GM21576 (cell line): ENCODE measurements at regions not wholly inside any gene's neighbourhood (a gene's known extent, or its start where the extent isn't known, plus 50 kb on each side); places are given as distances from the start of the nearest gene placed in this dataset.

ENCODE experiments used
- ATAC-seq: cut with Tn5 transposase; IDR thresholded peaks from one replicate; pipeline ENCODE4 v1.9.1; 2021; ENCODE audit warnings: mild to moderate bottlenecking, moderate library complexity; ENCODE audit not compliant: unreplicated experiment

DNA sequence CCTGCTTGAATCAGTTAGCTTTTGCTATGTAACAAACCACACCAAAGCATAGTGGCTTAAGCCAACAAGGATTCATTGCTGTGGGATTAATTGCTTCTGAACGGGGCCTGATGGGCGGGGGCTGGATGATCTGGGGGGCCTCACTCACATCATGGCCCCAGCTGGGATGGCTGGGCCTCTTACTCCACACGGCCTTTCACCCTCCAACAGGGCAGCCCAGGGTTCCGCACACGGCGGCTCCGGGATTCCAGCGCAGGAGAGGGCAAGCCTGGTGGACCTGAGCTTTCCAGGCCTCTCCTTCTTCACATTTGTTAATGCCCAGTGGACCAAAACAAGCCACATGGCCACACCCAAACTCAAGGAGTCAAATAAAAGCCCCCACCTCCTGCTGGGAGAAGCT is 86.3 kb upstream of the PHLPP1 start:
- ATAC-seq: no peak

DNA sequence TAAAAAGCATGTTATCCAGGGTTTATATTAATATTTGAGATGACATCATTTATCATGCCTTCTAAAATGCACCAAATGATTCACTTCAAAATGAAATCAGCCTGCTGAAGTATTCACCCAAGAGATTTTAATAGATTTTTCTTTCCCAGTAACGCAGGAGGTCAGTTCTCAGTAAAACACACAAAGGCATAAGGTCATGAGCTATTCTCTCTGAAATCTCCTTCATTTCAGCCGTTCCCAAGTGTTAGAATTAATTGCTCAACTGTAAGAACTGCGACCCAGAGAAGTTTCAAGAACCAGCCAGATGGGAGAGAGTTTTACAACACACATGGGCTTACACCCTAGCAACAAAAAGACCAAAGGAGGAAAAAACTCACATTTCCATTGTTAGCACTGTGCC is 84.2 kb upstream of the PHLPP1 start:
- ATAC-seq: no peak

DNA sequence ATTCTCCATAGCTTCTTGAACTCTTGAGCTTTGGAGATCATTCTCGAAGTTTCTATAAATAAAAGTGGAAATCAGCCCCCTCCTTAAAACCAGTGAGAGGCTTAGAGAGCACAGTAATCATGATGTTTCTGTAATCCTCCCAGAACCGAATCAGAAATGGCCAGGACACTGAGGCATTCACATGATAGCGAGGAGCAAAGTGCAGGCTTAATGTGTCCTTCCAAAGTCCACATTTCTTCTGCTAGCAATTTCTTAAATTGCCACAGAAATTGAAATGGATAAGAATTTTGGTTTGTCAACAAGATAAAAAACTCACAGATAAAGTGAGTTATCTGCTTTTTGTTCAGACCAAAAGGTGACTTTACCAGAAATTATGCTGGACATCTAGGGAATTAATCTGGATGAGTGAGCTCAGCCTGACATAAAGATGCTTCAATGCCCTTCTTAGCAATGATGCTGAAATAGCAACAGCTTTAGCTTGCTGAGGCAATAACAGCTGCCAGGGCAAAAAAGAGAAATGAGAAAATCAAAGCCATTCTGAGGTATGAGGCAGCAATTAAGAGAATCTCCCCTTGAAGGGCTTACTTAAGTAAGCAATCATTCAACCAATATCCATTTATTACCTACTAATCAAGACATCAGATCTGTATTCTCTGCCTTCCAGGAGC is 82.4 kb upstream of the PHLPP1 start:
- ATAC-seq: no peak

DNA sequence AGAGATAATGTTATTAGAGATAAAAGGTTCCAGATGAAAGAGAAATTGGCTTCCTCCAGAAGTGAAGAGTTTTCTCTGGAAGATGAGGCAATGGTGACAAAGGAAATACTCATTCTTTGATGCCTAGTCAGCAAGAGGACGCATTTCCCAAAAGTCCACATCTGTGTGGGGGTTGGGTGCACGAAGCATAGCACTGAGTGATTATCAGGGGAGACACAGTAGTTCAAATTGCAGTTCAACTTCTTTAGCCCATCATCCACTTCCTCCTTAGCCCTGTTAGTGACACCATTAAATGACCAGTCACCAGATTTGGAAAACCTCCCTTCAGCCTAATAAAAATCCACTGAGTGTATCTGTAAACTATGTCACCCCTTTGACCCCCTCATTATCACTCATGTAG is 80.9 kb upstream of the PHLPP1 start:
- ATAC-seq: no peak

DNA sequence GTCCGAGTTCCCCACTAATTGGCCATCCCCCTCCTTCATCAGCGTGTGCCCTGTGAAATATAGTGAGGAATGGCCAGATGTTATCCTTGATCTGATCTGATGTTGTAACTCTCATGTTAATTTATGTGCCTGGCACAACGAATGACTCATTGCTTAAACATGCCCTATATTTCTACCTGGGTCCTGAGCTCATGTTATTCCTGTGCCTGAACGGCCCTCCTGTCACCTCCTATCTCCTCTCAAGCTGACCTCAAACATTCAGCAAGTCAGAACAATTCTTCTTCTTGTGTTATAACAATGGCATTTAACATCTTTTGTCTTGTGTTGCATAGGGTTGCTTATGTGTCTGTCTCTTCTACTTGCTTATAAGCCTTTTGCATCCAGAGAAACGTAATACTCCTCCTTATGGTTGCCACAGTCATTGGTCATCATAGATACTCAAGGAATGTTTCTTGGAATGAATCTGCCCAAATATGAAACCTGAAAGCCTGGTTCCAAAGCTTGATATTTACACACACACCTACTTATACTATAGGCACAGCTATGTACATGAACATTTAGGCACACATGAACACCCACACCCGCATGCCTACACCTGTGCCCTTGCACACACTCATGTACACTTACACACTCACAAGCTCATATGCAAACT is 80.2 kb upstream of the PHLPP1 start:
- no peak for ATAC-seq

DNA sequence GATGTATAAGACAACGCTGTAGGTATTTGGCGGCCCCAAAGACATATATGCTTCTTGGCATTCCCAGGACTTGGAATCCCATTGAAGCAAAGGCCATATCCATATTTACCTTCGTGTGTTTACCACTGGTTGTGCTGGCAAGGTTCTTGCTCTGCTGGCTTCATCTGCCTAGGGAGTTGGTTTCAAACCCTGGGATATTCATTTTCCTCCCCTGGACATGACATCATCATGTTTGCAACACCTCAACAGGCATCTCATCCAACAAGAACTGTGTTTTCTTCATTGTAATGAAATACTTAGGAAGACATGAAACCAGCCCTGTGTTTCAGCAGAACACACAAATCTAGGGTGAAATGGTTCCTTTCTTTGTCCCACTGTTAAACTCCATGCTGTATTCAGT is 77.9 kb upstream of the PHLPP1 start:
- ATAC-seq: no peak

DNA sequence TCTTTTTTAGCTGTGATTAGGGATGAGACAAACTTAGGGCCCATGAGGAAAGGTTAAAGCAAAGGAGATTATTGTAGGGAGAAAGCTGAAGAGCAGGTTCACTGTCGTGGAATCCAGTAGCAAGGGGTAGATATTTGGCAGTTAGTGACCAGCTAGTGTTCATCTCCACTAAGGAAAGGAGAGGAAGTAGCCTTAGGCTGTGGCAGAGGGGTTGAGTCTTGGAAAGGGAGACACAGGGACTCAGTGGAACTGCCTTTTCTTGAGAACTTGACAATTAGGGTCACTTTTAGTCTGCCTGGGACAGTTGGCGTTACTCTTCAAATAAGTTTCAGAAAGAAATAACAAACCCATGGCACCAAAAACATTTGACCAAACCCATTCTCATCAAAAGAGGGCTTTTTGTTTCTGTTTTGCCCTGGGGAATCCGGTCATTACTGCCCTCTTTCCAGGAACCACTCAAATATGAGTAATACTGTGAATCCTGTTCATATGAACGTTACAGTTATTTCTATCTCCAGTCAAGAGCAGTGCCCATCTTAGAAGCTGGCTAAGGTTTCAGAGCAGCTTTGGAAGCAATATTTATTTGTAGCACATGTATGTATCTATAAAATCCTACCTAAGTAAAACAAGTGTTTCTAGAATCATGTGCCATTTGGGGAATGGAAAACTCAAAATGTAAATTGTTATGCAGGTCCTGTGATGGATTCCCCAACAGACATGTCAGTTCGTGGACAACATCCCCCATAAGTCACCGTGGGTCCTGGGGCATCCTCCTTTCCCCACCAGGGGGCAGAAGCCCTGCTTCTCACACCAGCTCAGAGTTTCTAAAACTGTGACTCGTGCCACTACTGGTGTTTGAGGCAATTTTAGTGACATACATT is 77.3 kb upstream of the PHLPP1 start:
- peak; percentile 64 for ATAC-seq

DNA sequence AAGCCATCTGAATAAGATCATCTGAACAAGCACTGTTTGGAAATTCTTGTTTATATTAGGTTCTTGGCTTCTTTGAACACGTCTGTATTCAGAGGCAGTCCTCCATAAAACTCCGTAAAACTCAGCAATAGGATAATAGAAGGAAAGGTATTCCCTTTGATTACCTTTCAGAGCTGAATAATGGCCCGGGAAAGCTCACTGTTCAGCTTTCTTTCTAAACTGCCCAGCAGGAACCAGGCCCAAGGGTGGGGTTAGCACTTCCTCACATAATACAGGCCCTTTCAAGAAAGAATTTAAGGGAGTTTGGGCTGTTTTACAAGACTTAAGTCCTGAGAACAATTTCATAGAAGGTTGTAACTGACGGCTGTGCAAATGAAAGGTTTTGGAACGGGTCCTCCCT is 72.2 kb upstream of the PHLPP1 start:
- ATAC-seq: no peak

DNA sequence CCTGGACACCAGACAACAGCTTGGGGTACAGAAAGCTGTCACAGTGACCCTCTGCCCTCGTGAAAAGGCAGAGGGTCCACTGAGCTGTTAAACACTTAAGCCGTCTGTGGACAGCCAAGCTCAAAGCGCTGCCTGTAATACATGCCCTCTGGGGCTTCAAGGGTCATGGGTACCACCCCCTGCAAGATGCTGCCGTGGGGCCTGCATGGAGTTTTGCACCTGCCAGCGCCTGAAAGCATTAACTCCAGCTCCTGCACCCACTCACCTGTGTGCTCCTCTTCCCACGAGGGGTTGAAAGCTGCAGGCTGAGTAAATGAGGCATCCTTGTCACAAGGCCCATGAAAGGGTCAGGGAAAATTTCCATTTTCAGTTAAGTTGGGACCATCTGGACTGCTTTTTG is 70.6 kb upstream of the PHLPP1 start:
- no peak for ATAC-seq

DNA sequence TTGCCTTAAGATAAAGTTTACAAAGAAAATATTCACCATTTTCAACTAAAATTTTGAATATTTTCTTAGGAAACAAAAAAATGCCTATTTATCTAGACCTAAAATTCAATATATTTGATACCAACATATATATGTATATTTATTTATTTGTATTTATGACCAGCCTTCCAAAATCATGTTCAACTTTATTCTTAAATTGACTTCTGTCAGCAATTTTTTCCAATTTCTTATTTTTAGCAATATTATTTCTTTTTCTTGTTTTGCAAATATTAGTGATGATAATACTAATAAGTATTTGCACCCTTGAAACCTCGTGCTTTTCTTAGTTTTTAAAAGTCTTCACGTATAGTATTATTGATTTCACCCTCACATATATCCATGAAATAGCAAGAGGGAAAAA is 68.2 kb upstream of the PHLPP1 start:
- ATAC-seq: no peak

DNA sequence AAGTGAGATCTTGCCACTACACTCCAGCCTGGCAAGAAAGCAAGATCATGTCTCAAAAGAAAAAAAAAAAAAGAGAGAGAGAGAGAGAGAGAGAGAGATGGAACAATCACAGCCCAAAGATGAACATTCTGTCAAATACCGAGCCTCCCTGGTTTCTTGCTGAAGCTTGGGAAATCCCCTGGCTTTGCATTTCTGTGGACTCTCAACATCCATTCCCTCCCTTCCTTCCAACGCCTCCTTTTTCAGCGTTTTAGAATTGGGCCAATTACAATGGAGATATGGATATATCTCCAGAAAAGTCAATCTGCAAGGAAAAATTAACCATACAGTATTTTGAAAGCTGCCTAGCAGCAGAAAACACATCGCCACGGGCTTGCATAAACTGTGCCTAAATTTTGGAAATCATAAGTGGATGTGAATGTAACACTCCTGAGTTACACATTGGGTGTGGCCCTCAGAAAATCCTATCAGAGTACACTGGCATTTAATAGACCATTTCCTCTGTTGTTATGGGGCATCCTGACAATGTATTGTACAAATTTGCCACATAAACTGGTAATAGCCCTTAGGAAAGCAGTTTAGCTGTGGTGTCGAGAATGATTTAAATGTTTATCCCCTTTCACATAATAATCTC is 67.2 kb upstream of the PHLPP1 start:
- ATAC-seq: no peak

DNA sequence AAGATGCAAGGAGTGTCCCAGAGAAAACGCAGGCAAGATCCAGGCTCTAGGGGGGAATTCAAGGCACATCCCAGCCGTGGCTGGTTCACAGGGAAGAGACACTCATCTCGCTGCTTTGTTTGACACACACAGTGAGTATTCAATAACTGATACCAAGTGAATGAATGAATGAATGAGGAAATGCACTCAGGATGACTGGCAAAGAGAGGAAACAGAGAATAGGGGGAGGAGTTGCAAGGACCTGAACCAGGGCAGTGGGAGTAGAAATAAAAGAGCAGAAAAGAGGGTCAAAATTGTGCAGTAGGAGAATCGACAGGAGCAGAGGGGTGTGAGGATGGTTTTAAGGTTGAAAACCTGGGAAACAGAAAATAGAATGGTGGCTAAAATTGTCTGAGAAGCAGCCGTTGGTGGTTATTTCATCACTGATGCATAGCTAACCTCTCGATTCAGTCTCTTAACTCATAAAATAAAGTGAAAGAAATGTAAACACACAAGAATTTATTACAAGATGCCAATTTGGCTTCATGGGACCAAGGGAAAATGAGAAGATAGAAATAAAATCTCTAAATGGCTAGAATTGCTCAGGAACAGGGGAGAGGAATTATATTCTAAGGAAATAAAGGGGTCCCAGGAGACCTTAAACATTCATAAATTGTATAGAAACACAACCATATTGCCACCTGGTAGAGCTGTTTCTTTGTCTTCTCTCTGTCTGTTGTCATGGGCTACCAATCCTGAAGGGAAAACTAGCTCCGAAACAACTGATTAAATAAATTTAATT is 63.9 kb upstream of the PHLPP1 start:
- peak; percentile 44 for ATAC-seq

DNA sequence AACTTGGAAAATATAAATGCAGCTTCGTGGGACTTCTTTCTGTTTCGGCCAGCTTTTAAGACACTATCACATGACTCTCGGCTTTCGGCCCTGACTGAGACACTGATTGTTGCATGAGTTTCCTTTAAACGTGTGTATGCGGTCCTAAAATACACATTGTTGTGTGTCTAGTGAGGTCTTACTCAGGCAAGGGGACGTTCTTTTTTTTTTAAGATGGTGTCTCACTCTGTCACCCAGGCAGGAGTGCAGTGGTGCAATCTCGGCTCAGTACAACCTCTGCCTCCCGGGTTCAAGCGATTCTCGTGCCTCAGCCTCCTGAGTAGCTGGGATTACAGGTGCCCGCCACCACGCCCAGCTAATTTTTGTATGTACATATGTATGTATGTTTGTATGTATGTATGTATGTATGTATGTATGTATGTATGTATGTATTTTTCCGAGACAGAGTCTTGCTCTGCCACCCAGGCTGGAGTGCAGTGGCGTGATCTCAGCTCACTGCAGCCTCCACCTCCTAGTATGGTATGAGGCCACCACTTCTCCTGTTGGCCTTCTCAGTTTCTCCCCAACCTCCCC is 63.2 kb upstream of the PHLPP1 start:
- peak; percentile 68 for ATAC-seq

DNA sequence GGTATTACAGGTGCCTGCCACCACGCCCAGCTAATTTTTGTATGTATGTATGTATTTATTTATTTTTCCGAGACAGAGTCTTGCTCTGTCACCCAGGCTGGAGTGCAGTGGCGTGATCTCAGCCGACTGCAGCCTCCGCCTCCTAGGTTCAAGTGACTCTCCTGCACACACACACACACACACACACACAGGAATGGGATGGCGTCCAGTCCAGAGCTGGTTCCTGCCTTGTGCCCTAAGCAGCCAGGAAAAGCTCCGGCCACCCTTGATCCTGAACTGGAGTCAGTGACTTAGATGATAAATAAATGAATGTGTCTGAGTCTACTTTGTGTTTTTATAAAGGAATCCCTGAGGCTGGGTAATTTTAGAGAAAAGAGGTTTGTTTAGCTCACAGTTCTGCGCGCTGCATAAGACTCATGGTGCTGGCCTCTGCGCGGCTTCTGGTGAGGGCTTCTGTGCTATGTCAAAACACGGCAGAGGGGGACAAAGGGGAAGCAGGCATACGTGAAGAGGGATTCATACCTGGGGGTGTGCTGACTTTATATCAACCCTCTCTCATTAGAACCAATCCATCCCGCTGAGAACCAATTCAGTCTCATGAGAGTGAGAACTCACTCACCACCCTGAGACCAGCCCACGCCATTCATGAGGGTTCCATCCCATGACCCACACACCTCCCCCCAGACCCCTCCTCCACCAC is 59.7 kb upstream of the PHLPP1 start:
- ATAC-seq: no peak

DNA sequence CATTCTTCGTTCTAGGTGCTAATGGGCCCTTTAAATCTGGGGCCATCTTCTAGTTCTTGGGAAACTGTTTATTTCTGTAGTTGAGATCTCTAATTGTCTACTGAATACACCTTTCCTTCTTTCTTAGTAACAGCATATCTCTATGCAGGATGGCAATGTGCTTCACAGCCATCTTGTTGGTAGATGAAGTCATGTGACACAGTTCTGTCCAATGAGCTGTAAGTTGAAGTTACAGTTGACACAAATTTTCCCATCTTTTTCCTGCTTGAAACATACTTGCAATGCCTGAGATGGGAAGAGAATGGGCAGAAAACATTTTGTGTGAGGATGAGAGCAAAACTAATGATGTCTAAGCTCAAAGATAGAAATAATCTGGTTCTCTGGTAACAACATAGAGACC is 57.3 kb upstream of the PHLPP1 start:
- ATAC-seq: no peak

DNA sequence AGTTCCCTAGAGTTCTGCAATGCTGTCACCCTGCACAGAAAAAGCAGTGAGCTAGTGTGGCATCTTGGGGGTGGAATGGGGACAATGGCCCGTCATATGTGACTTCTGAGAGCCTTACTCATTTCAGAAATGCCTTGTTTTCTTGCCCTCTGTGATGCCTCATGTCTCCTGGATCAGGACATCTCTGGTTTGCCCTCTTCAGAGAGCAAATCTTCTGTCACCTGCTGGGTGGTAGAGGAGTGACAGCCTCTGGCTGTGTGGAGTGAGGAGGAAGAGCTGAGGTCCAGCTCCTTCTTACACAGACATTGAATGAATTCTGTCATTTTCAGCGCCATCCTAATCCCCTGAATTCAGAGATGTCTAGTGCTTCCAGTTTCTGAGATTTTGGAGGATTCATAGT is 55.6 kb upstream of the PHLPP1 start:
- no peak for ATAC-seq

DNA sequence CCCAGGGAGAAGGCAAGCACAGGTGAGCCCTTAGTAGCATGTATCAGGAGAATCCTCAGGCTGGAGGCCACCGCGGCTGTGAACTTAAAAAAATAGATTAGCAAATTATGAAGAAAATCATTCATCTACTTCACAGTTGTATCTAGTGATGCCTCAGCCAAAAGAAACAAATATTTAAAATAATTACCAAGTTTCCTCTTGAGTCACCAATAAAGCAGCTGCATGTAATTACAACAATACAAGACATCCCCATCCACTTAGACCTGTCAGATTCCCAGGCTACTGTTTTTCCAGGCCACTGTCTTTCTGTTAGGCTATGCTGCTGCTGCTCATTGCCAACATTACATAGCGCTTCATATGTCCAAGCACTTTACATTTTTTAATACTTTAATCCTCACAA is 54.6 kb upstream of the PHLPP1 start:
- no peak for ATAC-seq

DNA sequence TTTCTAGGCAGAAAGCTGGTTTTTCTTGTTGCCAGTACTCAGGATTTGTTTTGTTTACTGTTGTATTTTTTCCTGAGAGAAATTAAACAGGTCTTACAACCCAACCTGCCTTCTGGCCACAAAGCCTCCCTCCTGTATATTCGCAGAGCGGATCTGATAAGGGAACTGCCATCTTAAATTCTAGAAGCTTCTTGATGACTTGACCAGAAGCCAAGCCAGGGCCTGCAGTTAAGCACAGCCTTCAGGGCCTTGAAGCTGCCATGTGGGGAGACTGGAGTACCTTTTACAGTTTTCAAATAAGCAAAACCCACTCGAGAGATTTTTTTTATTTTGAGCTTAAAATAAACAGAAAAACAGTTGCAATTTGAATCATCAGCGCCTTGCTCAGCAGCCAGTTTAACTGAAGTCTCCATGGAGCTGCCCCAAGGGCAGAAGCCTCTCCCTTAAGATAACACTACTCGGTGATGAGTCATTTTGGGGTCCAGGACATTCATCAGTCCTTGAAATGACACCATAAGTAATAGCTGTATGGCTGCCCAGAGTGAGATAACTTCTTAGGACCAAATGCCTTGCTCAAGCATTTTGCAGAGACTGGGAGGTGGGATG is 51.5 kb upstream of the PHLPP1 start:
- ATAC-seq: peak; percentile 91

DNA sequence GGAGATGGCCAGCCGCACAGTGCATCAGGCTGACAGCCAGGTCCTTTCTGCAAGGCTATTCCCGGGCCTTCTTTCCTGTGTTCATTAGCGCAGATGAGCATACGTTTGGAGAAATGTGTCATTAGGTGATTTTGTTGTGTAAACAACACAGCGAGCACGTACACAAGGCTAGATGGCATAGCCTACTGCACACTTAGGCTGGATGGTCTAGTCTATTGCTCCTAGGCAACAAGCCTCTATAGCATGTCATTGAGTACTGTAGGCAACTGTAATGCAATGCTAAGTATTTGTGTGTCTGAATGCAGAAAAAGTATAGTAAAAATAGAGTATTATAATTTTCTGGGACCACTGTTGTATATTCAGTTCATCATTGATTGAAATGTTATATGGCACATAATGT is 50.9 kb upstream of the PHLPP1 start:
- peak; percentile 2 for ATAC-seq
